ENCODE measurements at regions not wholly inside any gene's neighbourhood (a gene's known extent, or its start where the extent isn't known, plus 50 kb on each side); places are given as distances from the start of the nearest gene placed in this dataset.

GRCh38 chr3:107959550-107960154 lies 131.2 kb downstream of the CD47 start:
- no peak overlapping the region for H3K4me3 Mint-ChIP-seq
- DNase-seq (no peak), ATAC-seq (replicated peaks) (no peak)
- H3K27me3 Mint-ChIP-seq, result peaks cover 0 to 5% of the 10 kb centered on the region in 2 donors
- no peaks in the 10 kb centered on the region for H3K36me3 Mint-ChIP-seq
- H3K27ac Mint-ChIP-seq, result no peak overlapping the region
- peaks cover 1 to 3% of the 10 kb centered on the region in 2 donors for H3K4me1 Mint-ChIP-seq
- H3K9me3 Mint-ChIP-seq, result no peaks in the 10 kb centered on the region

- ATAC-seq (replicated peaks), result no peak
- H3K9me3 Mint-ChIP-seq, result no peaks in the 10 kb centered on the region
- H3K27ac Mint-ChIP-seq, result no peak overlapping the region
- DNase-seq, result no peak
- H3K4me1 Mint-ChIP-seq, result peaks cover 7 to 11% of the 10 kb centered on the region in 2 donors
- H3K4me3 Mint-ChIP-seq, result no peak overlapping the region
- H3K27me3 Mint-ChIP-seq, result peaks cover 0 to 5% of the 10 kb centered on the region in 2 donors
- no peaks in the 10 kb centered on the region for H3K36me3 Mint-ChIP-seq
Measured at GRCh38 chr3:107958146-107958545, 132.7 kb downstream of the CD47 start.

- no peak for DNase-seq
- H3K27ac Mint-ChIP-seq, result no peak overlapping the region
Measured at GRCh38 chr3:107956991-107957900, 133.6 kb downstream of the CD47 start.

GRCh38 chr3:107954845-107955244 lies 136.0 kb downstream of the CD47 start:
- no peak overlapping the region for H3K4me3 Mint-ChIP-seq
- no peak overlapping the region for H3K27ac Mint-ChIP-seq
- H3K27me3 Mint-ChIP-seq, result peaks cover 0 to 5% of the 10 kb centered on the region in 2 donors
- ATAC-seq (replicated peaks) (no peak), DNase-seq (no peak)
- no peaks in the 10 kb centered on the region for H3K9me3 Mint-ChIP-seq
- no peaks in the 10 kb centered on the region for H3K36me3 Mint-ChIP-seq
- H3K4me1 Mint-ChIP-seq, result peaks cover 8 to 11% of the 10 kb centered on the region in 2 donors

More at GRCh38 chr3:107956991-107957900, 133.6 kb downstream of the CD47 start:
- Mint-ChIP-seq H3K4me1 (peaks cover 8 to 11% of the 10 kb centered on the region in 2 donors), H3K36me3 (no peaks in the 10 kb centered on the region), H3K9me3 (no peaks in the 10 kb centered on the region), H3K4me3 (no peak overlapping the region), H3K27me3 (peaks cover 0 to 5% of the 10 kb centered on the region in 2 donors)
- no peak for ATAC-seq (replicated peaks)

GRCh38 chr3:107953722-107954121 lies 137.1 kb downstream of the CD47 start:
- ATAC-seq (replicated peaks) (no peak), DNase-seq (no peak)
- Mint-ChIP-seq H3K4me1 (peaks cover 8 to 11% of the 10 kb centered on the region in 2 donors), H3K9me3 (no peaks in the 10 kb centered on the region), H3K27ac (no peak overlapping the region), H3K36me3 (no peaks in the 10 kb centered on the region), H3K27me3 (peaks cover 0 to 5% of the 10 kb centered on the region in 2 donors), H3K4me3 (no peak overlapping the region)

- Mint-ChIP-seq H3K27me3 (peaks cover 0 to 4% of the 10 kb centered on the region in 2 donors), H3K27ac (no peak overlapping the region), H3K4me1 (peaks cover 8 to 11% of the 10 kb centered on the region in 2 donors), H3K36me3 (no peaks in the 10 kb centered on the region), H3K4me3 (no peak overlapping the region), H3K9me3 (peaks cover 4 to 5% of the 10 kb centered on the region in 2 donors)
- ATAC-seq (replicated peaks) (no peak), DNase-seq (no peak)
Measured at GRCh38 chr3:107951126-107951525, 139.7 kb downstream of the CD47 start.

- H3K9me3 Mint-ChIP-seq, result peaks cover 4 to 5% of the 10 kb centered on the region in 2 donors
- ATAC-seq (replicated peaks), result no peak
Measured at GRCh38 chr3:107950417-107950816, 140.4 kb downstream of the CD47 start.

GRCh38 chr3:107949394-107949970 lies 141.3 kb downstream of the CD47 start:
- H3K9me3 Mint-ChIP-seq, result peaks cover 4 to 5% of the 10 kb centered on the region in 2 donors
- H3K36me3 Mint-ChIP-seq, result no peaks in the 10 kb centered on the region
- no peak overlapping the region for H3K4me3 Mint-ChIP-seq
- no peak overlapping the region for H3K27ac Mint-ChIP-seq
- no peak for ATAC-seq (replicated peaks)
- peaks cover 6% of the 10 kb centered on the region in 2 donors for H3K4me1 Mint-ChIP-seq
- H3K27me3 Mint-ChIP-seq, result peaks cover 0 to 6% of the 10 kb centered on the region in 2 donors
- DNase-seq, result no peak

More at GRCh38 chr3:107950417-107950816, 140.4 kb downstream of the CD47 start:
- H3K4me3 Mint-ChIP-seq, result no peak overlapping the region
- H3K4me1 Mint-ChIP-seq, result peaks cover 8 to 11% of the 10 kb centered on the region in 2 donors
- no peak overlapping the region for H3K27ac Mint-ChIP-seq
- no peak for DNase-seq
- no peaks in the 10 kb centered on the region for H3K36me3 Mint-ChIP-seq
- peaks cover 0 to 6% of the 10 kb centered on the region in 2 donors for H3K27me3 Mint-ChIP-seq

- no peak for DNase-seq
- H3K4me1 Mint-ChIP-seq, result peaks cover 0 to 5% of the 10 kb centered on the region in 2 donors
- no peak overlapping the region for H3K27ac Mint-ChIP-seq
- ATAC-seq (replicated peaks), result no peak
- H3K9me3 Mint-ChIP-seq, result peaks cover 4 to 5% of the 10 kb centered on the region in 2 donors
- H3K36me3 Mint-ChIP-seq, result no peaks in the 10 kb centered on the region
- peaks cover 0 to 6% of the 10 kb centered on the region in 2 donors for H3K27me3 Mint-ChIP-seq
- no peak overlapping the region for H3K4me3 Mint-ChIP-seq
Measured at GRCh38 chr3:107947203-107947602, 143.6 kb downstream of the CD47 start.

- Mint-ChIP-seq H3K36me3 (no peaks in the 10 kb centered on the region), H3K4me1 (peaks cover 0 to 8% of the 10 kb centered on the region in 2 donors), H3K9me3 (peaks cover 4 to 5% of the 10 kb centered on the region in 2 donors), H3K27ac (no peak overlapping the region), H3K27me3 (peaks cover 0 to 6% of the 10 kb centered on the region in 2 donors), H3K4me3 (no peak overlapping the region)
- no peak for ATAC-seq (replicated peaks)
- DNase-seq, result no peak
Measured at GRCh38 chr3:107946700-107947099, 144.1 kb downstream of the CD47 start.

- DNase-seq (no peak), ATAC-seq (replicated peaks) (no peak)
- Mint-ChIP-seq H3K9me3 (peaks cover 4 to 5% of the 10 kb centered on the region in 2 donors), H3K27me3 (peaks cover 0 to 6% of the 10 kb centered on the region in 2 donors), H3K4me1 (peaks cover 0 to 12% of the 10 kb centered on the region in 2 donors), H3K36me3 (no peaks in the 10 kb centered on the region), H3K4me3 (no peak overlapping the region), H3K27ac (no peak overlapping the region)
Measured at GRCh38 chr3:107945417-107946094, 145.3 kb downstream of the CD47 start.

GRCh38 chr3:107943786-107944523 lies 146.9 kb downstream of the CD47 start:
- Mint-ChIP-seq H3K36me3 (no peaks in the 10 kb centered on the region), H3K4me3 (no peak overlapping the region), H3K9me3 (peaks cover 4 to 5% of the 10 kb centered on the region in 2 donors), H3K27ac (no peak overlapping the region), H3K4me1 (peaks cover under 1 to 12% of the 10 kb centered on the region in 2 donors), H3K27me3 (peaks cover 0 to 6% of the 10 kb centered on the region in 2 donors)
- no peak for ATAC-seq (replicated peaks)
- DNase-seq, result no peak

- Mint-ChIP-seq H3K4me3 (no peak overlapping the region), H3K27ac (no peak overlapping the region), H3K9me3 (peaks cover 4 to 5% of the 10 kb centered on the region in 2 donors), H3K4me1 (peaks cover 5 to 16% of the 10 kb centered on the region in 2 donors), H3K27me3 (peaks cover 0 to 6% of the 10 kb centered on the region in 2 donors), H3K36me3 (no peaks in the 10 kb centered on the region)
- DNase-seq, result no peak
- ATAC-seq (replicated peaks), result no peak
Measured at GRCh38 chr3:107942951-107943749, 147.7 kb downstream of the CD47 start.

Data from stimulated activated naive B cell treated with anti-CD40 and anti-IgM and Interleukin-4, amounts not matched to agents 10 μg/mL and 1 μg/mL and 100 μg/mL, for 72 hours (primary cell).